CD4-positive, alpha-beta T cell treated with Interleukin-17A for 1 hour (primary cell): ENCODE measurements at regions not wholly inside any gene's neighbourhood (a gene's known extent, or its start where the extent isn't known, plus 50 kb on each side); places are given as distances from the start of the nearest gene placed in this dataset.
A peak's percentile ranks its signal among the peaks of the same experiment; 100 is the strongest.

Experiments
- DNase-seq: peaks from one replicate; pipeline ENCODE4 v3.0.0-alpha.2; 2020

DNA sequence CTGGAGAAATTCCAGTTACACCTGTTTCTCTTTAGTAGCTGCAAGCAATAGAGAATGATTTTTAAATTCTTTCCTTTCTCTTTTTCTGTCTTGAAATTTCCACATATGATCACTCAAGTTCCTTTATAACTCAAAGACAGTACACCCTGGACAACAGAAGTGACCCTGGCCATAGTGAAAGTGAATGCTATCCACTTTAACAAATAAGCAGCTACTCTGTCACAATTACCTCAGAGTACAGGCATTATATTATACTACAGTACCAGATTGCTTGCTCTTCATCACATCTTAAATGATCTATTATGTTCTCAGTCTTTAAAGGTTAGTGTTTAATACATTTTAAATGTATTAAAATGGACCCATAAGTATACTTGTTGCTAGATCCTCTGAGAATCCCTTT, 136.2 kb downstream of the KLF12 start:
- no peak for DNase-seq

DNA sequence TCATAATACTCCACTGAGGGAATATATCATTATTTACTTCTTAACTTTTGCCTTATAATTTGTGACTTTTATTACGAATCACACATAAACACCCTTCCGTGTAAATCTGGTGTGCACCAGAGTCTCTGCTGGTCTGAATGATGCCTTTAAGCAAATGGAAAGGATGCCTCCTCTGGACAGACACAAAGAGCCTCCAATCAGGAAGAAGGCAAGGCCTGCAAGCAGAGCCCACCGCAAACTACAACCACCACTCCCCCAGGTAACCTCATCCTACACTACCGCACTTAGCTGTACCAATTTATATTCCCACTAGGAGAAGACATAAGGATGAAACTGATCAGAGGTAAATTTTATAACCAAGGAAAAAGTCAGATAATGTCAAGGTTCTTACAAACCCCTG, 137.6 kb downstream of the KLF12 start:
- no peak for DNase-seq

DNA sequence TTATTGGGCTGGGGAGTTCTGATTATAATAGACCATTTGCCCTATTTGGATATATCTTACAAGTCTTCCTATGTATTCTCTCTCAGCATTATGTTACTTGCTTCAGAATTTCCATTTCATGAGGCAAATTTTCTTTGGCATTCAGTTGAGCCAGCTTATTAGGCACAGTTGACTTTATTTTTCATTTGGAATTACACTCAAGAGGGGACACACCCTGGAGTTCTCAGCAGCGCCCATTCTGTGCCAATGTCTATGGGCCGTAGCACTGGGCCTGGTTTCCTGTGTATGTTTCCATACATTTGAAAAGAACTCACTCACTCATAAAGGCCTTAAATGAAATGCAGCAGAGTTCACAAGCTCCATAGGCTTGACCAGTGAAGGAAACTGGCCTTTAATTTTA, 138.5 kb downstream of the KLF12 start:
- DNase-seq, result no peak

DNA sequence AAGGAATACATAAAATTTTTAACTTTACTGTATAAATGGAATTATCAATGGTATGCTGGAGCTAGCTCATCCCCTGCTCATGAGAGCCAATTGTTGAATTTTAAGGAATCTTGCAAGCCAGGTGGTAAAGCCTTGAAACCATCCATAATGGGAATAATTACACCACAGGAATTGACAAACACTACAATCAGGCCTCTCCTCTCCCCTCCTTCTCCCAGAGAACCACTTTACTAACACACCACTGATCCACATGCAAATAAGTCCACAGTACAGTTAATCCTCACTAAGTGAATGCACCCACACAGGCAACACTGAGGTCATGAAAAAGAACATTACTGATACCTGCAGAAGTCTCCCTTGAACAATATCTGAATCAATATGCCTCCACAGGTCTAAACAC, 140.5 kb downstream of the KLF12 start:
- DNase-seq, result no peak

DNA sequence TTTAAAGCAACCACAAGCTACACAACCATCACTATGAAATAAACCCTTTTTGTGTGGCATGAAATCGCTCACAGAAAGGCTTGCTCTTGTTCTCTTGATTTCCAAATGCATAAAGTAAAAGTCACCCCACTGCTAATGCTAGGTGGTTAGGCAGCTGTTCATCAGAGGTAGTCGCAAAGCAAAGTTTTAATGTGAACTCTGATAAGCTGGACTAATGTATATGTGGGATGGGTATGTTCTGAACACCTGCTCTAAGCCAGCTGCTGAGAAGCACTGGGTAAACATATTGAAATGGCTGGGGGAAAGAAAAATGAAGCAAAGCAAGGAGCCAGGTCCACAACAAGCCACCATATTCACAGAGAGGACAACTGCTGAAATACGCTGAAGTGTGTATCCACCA, 142.3 kb downstream of the KLF12 start:
- no peak for DNase-seq

- no peak for DNase-seq
Measured at GRCh38 chr13:73991384-73991783, 142.8 kb downstream of the KLF12 start.

- no peak for DNase-seq
Measured at GRCh38 chr13:73989244-73989843, 144.9 kb downstream of the KLF12 start.

GRCh38 chr13:73988461-73988860, 145.7 kb downstream of the KLF12 start:
- no peak for DNase-seq

GRCh38 chr13:73987618-73988017, 146.6 kb downstream of the KLF12 start:
- no peak for DNase-seq

- DNase-seq, result peak; percentile 29
Measured at GRCh38 chr13:73985783-73986182, 148.4 kb downstream of the KLF12 start.

GRCh38 chr13:73984949-73985691, 149.1 kb downstream of the KLF12 start:
- DNase-seq, result peak; percentile 77

- DNase-seq, result no peak
Measured at GRCh38 chr13:73984201-73984600, 150.0 kb downstream of the KLF12 start.

- no peak for DNase-seq
Measured at GRCh38 chr13:73983109-73983508, 151.1 kb downstream of the KLF12 start.

GRCh38 chr13:73981595-73981994, 152.6 kb downstream of the KLF12 start:
- DNase-seq, result no peak

DNA sequence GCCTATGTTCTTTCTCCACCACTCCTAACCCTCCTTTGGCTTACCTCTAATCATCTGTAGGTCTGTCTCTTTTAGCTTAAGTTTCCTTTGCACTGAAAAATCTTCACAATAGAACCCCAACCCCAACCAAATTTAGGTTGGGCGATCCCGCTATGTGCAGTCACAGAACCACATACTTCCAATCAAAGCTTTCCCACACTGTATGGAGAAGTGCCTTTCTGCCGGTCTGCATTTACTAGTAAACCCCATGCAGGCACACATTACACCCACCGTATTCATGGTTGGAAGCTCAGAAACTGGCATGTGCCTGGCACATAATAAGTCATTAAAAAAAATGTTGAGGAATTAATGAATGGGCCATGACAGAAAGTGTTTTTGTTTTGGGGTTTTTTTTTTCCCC, 158.4 kb downstream of the KLF12 start:
- DNase-seq, result no peak

GRCh38 chr13:73974051-73974450, 160.2 kb downstream of the KLF12 start:
- no peak for DNase-seq

GRCh38 chr13:73973156-73973555, 161.0 kb downstream of the KLF12 start:
- DNase-seq, result no peak

GRCh38 chr13:73972545-73972944, 161.7 kb downstream of the KLF12 start:
- DNase-seq, result no peak

- no peak for DNase-seq
Measured at GRCh38 chr13:73971481-73971880, 162.7 kb downstream of the KLF12 start.

DNA sequence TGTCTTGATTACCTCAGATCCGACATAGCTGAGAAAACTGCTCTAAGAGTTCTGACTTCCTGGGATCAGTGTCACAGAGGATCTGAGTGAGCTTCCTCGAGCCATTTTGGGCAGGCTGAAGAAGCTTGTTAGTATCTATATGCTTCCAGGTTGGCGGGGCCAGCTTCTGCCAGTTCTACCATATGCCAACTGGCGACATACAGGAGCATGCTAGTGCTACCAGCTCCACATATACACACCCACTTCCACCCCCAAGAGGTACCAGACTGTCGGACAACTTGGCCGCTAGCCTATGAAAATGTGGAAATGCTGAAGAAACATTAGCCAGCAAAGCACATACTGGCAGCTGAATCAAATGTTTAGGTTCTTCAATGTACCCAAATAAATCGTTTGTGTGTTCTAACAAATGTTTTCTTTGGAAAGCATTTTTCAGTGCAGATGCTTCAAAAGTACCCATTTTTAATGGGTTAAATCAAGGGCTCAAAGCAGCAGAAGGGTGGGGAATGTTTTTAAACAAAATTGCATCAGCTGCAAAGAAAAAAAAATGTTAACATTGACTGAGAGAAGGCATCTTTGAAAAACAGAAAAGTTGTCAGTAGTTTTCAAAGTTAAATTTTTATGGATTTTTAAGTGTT, 163.7 kb downstream of the KLF12 start:
- no peak for DNase-seq

GRCh38 chr13:73967397-73968165, 166.6 kb downstream of the KLF12 start:
- no peak for DNase-seq

- no peak for DNase-seq
Measured at GRCh38 chr13:73966331-73966730, 167.9 kb downstream of the KLF12 start.

DNA sequence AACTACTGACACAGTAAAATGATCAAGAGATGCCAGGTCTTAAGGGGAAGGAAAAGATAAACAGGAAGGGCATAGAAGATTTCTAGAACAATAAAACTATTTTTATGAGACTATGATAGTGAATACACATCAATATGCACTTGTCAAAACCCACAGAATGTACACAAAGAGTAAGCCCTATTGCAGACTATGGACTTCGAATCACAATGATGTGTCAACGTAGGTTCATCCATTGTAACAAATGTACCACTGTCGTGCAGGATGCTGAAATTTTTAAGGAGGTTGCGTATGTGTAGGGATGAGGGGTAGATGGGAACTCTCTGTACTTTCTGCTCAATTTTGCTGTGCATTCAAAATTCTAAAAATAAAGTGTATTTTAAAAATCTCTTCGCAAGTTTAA, 171.9 kb downstream of the KLF12 start:
- DNase-seq, result no peak

GRCh38 chr13:73961181-73961580, 173.0 kb downstream of the KLF12 start:
- no peak for DNase-seq
